Type B pancreatic cell (in vitro differentiated cells): ENCODE measurements at regions not wholly inside any gene's neighbourhood (a gene's known extent, or its start where the extent isn't known, plus 50 kb on each side); places are given as distances from the start of the nearest gene placed in this dataset.

Source experiments
- DNase-seq: peaks from one replicate; pipeline ENCODE4 v3.0.0; 2021; ENCODE audit warnings: mixed read lengths; ENCODE audit not compliant: unreplicated experiment; ENCODE audit errors: extremely low spot score
- H3K27ac Mint-ChIP-seq: 2 replicates; pipeline ENCODE4 v1.8.0; 2021; ENCODE audit warnings: mild to moderate bottlenecking, mixed read lengths
- H3K27me3 Mint-ChIP-seq: 2 replicates; pipeline ENCODE4 v1.8.0; 2021; ENCODE audit warnings: mixed read lengths
- H3K36me3 Mint-ChIP-seq: 2 replicates; pipeline ENCODE4 v1.8.0; 2021; ENCODE audit warnings: mixed read lengths
- H3K4me1 Mint-ChIP-seq: one replicate; pipeline ENCODE4 v1.8.0; 2021; ENCODE audit warnings: mixed read lengths; ENCODE audit not compliant: unreplicated experiment
- H3K4me3 Mint-ChIP-seq: 2 replicates; pipeline ENCODE4 v1.8.0; 2021; ENCODE audit warnings: mild to moderate bottlenecking, mixed read lengths
- H3K9me3 Mint-ChIP-seq: 2 replicates; pipeline ENCODE4 v1.8.0; 2021; ENCODE audit warnings: mixed read lengths
- CTCF ChIP-seq: fragments of 200-600 bp; sonication (generic); conservative IDR thresholded peaks from 2 replicates; pipeline ENCODE4 v1.5.0; 2021; ENCODE audit warnings: antibody characterized with exemption, mild to moderate bottlenecking

GRCh38 chr15:46442901-46443590, 808.2 kb downstream of the SQOR start:
- Mint-ChIP-seq H3K27me3 (no peaks in the 10 kb centered on the region), H3K36me3 (no peaks in the 10 kb centered on the region), H3K4me3 (no peak overlapping the region), H3K27ac (no peak overlapping the region), H3K9me3 (no peaks in the 10 kb centered on the region), H3K4me1 (peaks cover 7% of the 10 kb centered on the region)
- TF ChIP-seq CTCF, result no peak
- DNase-seq, result no peak

- no peaks in the 10 kb centered on the region for H3K27me3 Mint-ChIP-seq
- DNase-seq, result no peak
- peaks cover 4% of the 10 kb centered on the region for H3K9me3 Mint-ChIP-seq
- no peak overlapping the region for H3K27ac Mint-ChIP-seq
- H3K36me3 Mint-ChIP-seq, result no peaks in the 10 kb centered on the region
- no peak for TF ChIP-seq CTCF
- H3K4me1 Mint-ChIP-seq, result no peaks in the 10 kb centered on the region
- H3K4me3 Mint-ChIP-seq, result no peak overlapping the region
These were observed 815.4 kb downstream of the SQOR start for GRCh38 chr15:46450112-46450809.

DNA sequence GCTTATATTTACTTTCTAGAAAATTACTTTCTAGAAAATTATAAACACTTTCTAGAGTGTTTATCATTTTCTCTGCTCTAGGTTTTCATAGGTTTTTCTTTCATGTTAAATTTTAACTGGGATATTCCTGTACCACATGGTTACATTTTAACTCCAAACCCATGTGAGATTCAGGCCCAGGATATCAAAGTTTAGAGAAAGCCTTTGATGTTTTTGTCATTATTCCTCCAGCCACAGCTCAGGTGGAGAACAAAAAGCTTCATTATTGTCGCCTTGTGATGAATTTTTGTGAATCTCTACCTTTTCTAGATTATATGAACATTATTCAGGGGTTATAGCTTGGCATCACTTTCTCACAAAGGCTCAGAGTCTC, 816.0 kb downstream of the SQOR start:
- Mint-ChIP-seq H3K4me1 (no peaks in the 10 kb centered on the region), H3K27me3 (no peaks in the 10 kb centered on the region), H3K9me3 (peaks cover 4% of the 10 kb centered on the region), H3K36me3 (no peaks in the 10 kb centered on the region), H3K4me3 (no peak overlapping the region), H3K27ac (no peak overlapping the region)
- no peak for TF ChIP-seq CTCF
- DNase-seq, result no peak

DNA sequence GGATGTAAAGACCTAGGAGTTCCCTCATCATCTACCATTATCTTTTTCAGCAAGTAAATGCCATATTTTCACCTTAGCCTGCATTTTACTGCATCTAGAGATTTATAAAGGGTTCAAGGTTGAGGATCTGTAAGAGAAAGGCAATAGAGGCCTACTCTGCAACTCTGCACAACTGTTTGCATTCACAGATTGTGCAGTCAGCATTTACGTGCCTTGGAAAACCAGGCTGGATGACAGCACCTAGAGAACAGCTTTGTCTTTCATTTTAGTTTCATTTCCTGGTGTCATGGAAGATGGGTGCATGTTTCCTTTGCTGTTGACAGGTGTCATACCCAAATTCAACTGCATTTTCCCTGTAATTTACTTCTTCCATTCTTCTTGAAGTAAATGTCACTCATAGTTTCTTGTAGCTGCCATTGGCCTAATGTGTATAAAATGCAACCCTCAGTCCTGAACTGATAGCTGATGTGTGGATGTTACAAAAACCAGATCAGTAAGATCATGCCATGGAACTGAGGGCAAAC, 817.5 kb downstream of the SQOR start:
- Mint-ChIP-seq H3K4me1 (no peaks in the 10 kb centered on the region), H3K27me3 (no peaks in the 10 kb centered on the region), H3K9me3 (peaks cover 4% of the 10 kb centered on the region), H3K4me3 (no peak overlapping the region), H3K36me3 (no peaks in the 10 kb centered on the region), H3K27ac (no peak overlapping the region)
- TF ChIP-seq CTCF, result no peak
- no peak for DNase-seq

- no peak for TF ChIP-seq CTCF
- Mint-ChIP-seq H3K9me3 (no peaks in the 10 kb centered on the region), H3K4me3 (no peak overlapping the region), H3K27me3 (no peaks in the 10 kb centered on the region), H3K4me1 (no peaks in the 10 kb centered on the region), H3K36me3 (no peaks in the 10 kb centered on the region), H3K27ac (no peak overlapping the region)
- DNase-seq, result no peak
These were observed 821.6 kb downstream of the SQOR start for GRCh38 chr15:46456456-46456855.
